K562 (cell line): ENCODE measurements at regions not wholly inside any gene's neighbourhood (a gene's known extent, or its start where the extent isn't known, plus 50 kb on each side); places are given as distances from the start of the nearest gene placed in this dataset.
"Not testable (repeated sequence)": the region's sequence is repeated elsewhere in the genome, so short reads cannot be mapped to it uniquely, and the experiment has no call there.

Source experiments
- FIP1L1 ChIP-seq: fragments of 200-400 bp; formaldehyde crosslinking; IDR thresholded peaks from 2 replicates; pipeline ENCODE4 v1.6.1; 2018; ENCODE audit warnings: mild to moderate bottlenecking, low read depth, low read length; ENCODE audit not compliant: poor library complexity, severe bottlenecking
- GABPB1 ChIP-seq: sonication (generic); formaldehyde crosslinking; IDR thresholded peaks from 2 replicates; pipeline ENCODE4 v1.8.0; 2022; ENCODE audit warnings: mild to moderate bottlenecking, missing genetic modification reagents
- NFIC ChIP-seq: fragments of 450-650 bp; IDR thresholded peaks from 2 replicates; pipeline ENCODE4 v1.6.1; 2017; ENCODE audit warnings: mild to moderate bottlenecking, inconsistent platforms
- NFRKB ChIP-seq: fragments of 450-650 bp; IDR thresholded peaks from 2 replicates; pipeline ENCODE4 v1.6.1; 2016; ENCODE audit warnings: low read depth
- PHF8 ChIP-seq: fragments of 200-600 bp; sonication (generic); IDR thresholded peaks from 2 replicates; pipeline ENCODE4 v1.6.1; 2012; ENCODE audit warnings: mixed run types, mild to moderate bottlenecking, inconsistent platforms, low read length, moderate library complexity, borderline replicate concordance
- SMAD4 ChIP-seq: fragments of 250-450 bp; sonication (Bioruptor Pico); conservative IDR thresholded peaks from 2 replicates; pipeline ENCODE4 v1.8.0; 2021; ENCODE audit warnings: inconsistent platforms, mild to moderate bottlenecking, moderate library complexity
- TAF1 ChIP-seq: IDR thresholded peaks from 2 replicates; pipeline ENCODE4 v1.6.1; 2011; ENCODE audit warnings: mild to moderate bottlenecking, low read length, moderate library complexity; ENCODE audit not compliant: insufficient read depth, control insufficient read depth, severe bottlenecking; ENCODE audit errors: extremely low read depth
- TF ChIP-seq, protein P1 (sequence below): fragments of 450-650 bp; IDR thresholded peaks from 2 replicates; pipeline ENCODE4 v1.6.1; 2017; ENCODE audit warnings: antibody characterized with exemption, mild to moderate bottlenecking
- TF ChIP-seq, protein P2 (sequence below): sonication (generic); formaldehyde crosslinking; IDR thresholded peaks from 2 replicates; pipeline ENCODE4 v1.8.1; 2023; ENCODE audit warnings: mild to moderate bottlenecking, missing genetic modification reagents
- TF ChIP-seq, protein P3 (sequence below), 2 experiments: fragments of 450-650 bp in 1 of 2; sonication (generic) in 1 of 2; formaldehyde crosslinking in 1 of 2; IDR thresholded peaks; 2 replicates each; pipeline versions ENCODE4 v1.7.1 to v1.9.0; 2016 to 2022; ENCODE audit warnings: inconsistent platforms in 1 of 2, mild to moderate bottlenecking in 1 of 2, missing genetic modification reagents in 1 of 2

DNA sequence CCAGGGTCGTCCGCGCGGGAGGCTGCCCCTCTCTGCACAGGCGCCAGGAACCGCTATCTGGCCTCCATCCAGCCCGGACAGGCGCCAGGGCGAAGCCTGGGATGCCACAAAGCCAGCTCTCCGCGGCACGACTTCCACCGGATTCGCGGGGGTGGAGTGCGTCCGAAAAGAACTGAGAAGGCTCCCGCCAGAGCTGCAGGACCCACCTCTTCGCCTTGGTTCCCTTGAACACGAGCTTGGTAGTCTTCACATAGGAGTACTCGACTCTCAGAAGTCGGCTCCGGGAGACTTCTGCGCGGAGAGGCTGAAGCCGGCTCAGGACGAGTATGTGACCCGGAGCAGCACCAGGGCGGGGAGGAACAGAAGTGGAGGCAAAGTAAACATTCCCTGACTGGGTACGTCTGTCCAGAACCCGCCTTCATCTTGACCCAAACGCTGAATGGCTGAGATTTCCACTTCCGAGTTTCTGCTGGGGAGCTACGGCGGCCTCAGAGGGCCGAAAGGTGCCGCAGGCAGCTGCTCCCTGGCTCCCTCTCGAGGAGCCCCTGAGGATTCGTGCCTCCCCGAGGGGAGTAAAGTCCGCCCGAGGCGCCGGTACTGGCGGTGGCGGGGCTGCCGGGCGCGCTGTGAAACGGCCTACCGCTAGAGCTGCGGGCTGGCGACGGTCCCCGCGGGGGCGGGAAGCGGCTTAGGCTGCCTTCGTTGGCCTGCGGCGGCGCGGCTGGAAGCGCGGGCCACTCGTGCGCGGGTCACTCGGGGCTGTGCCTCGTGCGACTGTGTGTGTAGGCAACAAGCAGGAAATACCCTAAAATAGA lies 2654.9 kb upstream of the DEFB115 start (continued):
- TF ChIP-seq SMAD4 (CRISPR knock-in tag) (0 out of 2 replicates have a peak, but pooled peaks have one; percentile 49), FIP1L1 (peak; percentile 37), NFRKB (0 out of 2 replicates have a peak, but pooled peaks have one; percentile 40), GABPB1 (peak; percentile 55; the same call in 1 of the 2 replicates), PHF8 (peak; percentile 42; the same call in 1 of the 2 replicates), TAF1 (peak; percentile 56), NFIC (peak; percentile 13; the same call in 1 of the 2 replicates)
- TF ChIP-seq, protein P1, sequence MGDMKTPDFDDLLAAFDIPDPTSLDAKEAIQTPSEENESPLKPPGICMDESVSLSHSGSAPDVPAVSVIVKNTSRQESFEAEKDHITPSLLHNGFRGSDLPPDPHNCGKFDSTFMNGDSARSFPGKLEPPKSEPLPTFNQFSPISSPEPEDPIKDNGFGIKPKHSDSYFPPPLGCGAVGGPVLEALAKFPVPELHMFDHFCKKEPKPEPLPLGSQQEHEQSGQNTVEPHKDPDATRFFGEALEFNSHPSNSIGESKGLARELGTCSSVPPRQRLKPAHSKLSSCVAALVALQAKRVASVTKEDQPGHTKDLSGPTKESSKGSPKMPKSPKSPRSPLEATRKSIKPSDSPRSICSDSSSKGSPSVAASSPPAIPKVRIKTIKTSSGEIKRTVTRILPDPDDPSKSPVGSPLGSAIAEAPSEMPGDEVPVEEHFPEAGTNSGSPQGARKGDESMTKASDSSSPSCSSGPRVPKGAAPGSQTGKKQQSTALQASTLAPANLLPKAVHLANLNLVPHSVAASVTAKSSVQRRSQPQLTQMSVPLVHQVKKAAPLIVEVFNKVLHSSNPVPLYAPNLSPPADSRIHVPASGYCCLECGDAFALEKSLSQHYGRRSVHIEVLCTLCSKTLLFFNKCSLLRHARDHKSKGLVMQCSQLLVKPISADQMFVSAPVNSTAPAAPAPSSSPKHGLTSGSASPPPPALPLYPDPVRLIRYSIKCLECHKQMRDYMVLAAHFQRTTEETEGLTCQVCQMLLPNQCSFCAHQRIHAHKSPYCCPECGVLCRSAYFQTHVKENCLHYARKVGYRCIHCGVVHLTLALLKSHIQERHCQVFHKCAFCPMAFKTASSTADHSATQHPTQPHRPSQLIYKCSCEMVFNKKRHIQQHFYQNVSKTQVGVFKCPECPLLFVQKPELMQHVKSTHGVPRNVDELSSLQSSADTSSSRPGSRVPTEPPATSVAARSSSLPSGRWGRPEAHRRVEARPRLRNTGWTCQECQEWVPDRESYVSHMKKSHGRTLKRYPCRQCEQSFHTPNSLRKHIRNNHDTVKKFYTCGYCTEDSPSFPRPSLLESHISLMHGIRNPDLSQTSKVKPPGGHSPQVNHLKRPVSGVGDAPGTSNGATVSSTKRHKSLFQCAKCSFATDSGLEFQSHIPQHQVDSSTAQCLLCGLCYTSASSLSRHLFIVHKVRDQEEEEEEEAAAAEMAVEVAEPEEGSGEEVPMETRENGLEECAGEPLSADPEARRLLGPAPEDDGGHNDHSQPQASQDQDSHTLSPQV, result 0 out of 2 replicates have a peak, but pooled peaks have one; percentile 28
- TF ChIP-seq, protein P2, sequence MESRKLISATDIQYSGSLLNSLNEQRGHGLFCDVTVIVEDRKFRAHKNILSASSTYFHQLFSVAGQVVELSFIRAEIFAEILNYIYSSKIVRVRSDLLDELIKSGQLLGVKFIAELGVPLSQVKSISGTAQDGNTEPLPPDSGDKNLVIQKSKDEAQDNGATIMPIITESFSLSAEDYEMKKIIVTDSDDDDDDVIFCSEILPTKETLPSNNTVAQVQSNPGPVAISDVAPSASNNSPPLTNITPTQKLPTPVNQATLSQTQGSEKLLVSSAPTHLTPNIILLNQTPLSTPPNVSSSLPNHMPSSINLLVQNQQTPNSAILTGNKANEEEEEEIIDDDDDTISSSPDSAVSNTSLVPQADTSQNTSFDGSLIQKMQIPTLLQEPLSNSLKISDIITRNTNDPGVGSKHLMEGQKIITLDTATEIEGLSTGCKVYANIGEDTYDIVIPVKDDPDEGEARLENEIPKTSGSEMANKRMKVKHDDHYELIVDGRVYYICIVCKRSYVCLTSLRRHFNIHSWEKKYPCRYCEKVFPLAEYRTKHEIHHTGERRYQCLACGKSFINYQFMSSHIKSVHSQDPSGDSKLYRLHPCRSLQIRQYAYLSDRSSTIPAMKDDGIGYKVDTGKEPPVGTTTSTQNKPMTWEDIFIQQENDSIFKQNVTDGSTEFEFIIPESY (CRISPR knock-in tag), result peak; percentile 95
- TF ChIP-seq, protein P3, sequence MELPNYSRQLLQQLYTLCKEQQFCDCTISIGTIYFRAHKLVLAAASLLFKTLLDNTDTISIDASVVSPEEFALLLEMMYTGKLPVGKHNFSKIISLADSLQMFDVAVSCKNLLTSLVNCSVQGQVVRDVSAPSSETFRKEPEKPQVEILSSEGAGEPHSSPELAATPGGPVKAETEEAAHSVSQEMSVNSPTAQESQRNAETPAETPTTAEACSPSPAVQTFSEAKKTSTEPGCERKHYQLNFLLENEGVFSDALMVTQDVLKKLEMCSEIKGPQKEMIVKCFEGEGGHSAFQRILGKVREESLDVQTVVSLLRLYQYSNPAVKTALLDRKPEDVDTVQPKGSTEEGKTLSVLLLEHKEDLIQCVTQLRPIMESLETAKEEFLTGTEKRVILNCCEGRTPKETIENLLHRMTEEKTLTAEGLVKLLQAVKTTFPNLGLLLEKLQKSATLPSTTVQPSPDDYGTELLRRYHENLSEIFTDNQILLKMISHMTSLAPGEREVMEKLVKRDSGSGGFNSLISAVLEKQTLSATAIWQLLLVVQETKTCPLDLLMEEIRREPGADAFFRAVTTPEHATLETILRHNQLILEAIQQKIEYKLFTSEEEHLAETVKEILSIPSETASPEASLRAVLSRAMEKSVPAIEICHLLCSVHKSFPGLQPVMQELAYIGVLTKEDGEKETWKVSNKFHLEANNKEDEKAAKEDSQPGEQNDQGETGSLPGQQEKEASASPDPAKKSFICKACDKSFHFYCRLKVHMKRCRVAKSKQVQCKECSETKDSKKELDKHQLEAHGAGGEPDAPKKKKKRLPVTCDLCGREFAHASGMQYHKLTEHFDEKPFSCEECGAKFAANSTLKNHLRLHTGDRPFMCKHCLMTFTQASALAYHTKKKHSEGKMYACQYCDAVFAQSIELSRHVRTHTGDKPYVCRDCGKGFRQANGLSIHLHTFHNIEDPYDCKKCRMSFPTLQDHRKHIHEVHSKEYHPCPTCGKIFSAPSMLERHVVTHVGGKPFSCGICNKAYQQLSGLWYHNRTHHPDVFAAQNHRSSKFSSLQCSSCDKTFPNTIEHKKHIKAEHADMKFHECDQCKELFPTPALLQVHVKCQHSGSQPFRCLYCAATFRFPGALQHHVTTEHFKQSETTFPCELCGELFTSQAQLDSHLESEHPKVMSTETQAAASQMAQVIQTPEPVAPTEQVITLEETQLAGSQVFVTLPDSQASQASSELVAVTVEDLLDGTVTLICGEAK (IDR thresholded peaks at IDR 0.05), result 0 out of 2 replicates have a peak, but pooled peaks have one; percentile 30
- TF ChIP-seq, protein P3 (CRISPR knock-in tag; IDR thresholded peaks at IDR 0.05), result not testable (repeated sequence)
